Effector memory CD8-positive, alpha-beta T cell (primary cell): ENCODE measurements at regions not wholly inside any gene's neighbourhood (a gene's known extent, or its start where the extent isn't known, plus 50 kb on each side); places are given as distances from the start of the nearest gene placed in this dataset.

Experiments used
- ATAC-seq: fragments of 150-1000 bp; cut with Tn5 transposase; replicated peaks from 2 replicates; pipeline ENCODE4 v1.10.0; 2021; ENCODE audit warnings: mild to moderate bottlenecking, moderate library complexity
- DNase-seq, 3 experiments: peaks; one replicate each; pipeline ENCODE4 v3.0.0; 2021
- H3K27ac Mint-ChIP-seq, 2 donors: one replicate each; pipeline ENCODE4 v1.8.0; 2022; ENCODE audit warnings: mild to moderate bottlenecking in 2 of 2, mixed read lengths in 2 of 2, moderate library complexity in 2 of 2
- H3K27me3 Mint-ChIP-seq, 2 donors: one replicate each; pipeline ENCODE4 v1.8.0; 2022; ENCODE audit warnings: mixed read lengths in 2 of 2
- H3K36me3 Mint-ChIP-seq: one replicate; pipeline ENCODE4 v1.8.0; 2022; ENCODE audit warnings: mild to moderate bottlenecking, moderate library complexity, mixed read lengths; ENCODE audit not compliant: insufficient read depth
- H3K4me1 Mint-ChIP-seq, 2 donors: one replicate each; pipeline ENCODE4 v1.8.0; 2022; ENCODE audit warnings: low read depth in 2 of 2, mixed read lengths in 2 of 2
- H3K4me3 Mint-ChIP-seq, 2 donors: one replicate each; pipeline ENCODE4 v1.8.0; 2022; ENCODE audit warnings: mild to moderate bottlenecking in 2 of 2, mixed read lengths in 2 of 2, moderate library complexity in 2 of 2
- H3K9me3 Mint-ChIP-seq, 2 donors: one replicate each; pipeline ENCODE4 v1.8.0; 2022; ENCODE audit warnings: mixed read lengths in 2 of 2

- DNase-seq (no peak), ATAC-seq (no peak)
- Mint-ChIP-seq H3K36me3 (no peaks in the 10 kb centered on the region), H3K9me3 (no peaks in the 10 kb centered on the region), H3K27ac (no peak overlapping the region), H3K4me3 (no peak overlapping the region), H3K4me1 (no peaks in the 10 kb centered on the region), H3K27me3 (no peaks in the 10 kb centered on the region)
Observed at GRCh38 chr13:72160977-72161376, 294.0 kb upstream of the DACH1 start.

- Mint-ChIP-seq H3K9me3 (peaks cover 0 to 2% of the 10 kb centered on the region in 2 donors), H3K27ac (no peak overlapping the region), H3K36me3 (no peaks in the 10 kb centered on the region), H3K4me1 (no peaks in the 10 kb centered on the region), H3K4me3 (no peak overlapping the region), H3K27me3 (no peaks in the 10 kb centered on the region)
- ATAC-seq (no peak), DNase-seq (no peak)
Observed at GRCh38 chr13:72156760-72157159, 289.8 kb upstream of the DACH1 start.

GRCh38 chr13:72153272-72153671 lies 286.3 kb upstream of the DACH1 start:
- no peak overlapping the region for H3K4me3 Mint-ChIP-seq
- no peak overlapping the region for H3K27ac Mint-ChIP-seq
- peaks cover 0 to 4% of the 10 kb centered on the region in 2 donors for H3K9me3 Mint-ChIP-seq
- DNase-seq, result no peak
- H3K27me3 Mint-ChIP-seq, result no peaks in the 10 kb centered on the region
- no peaks in the 10 kb centered on the region for H3K4me1 Mint-ChIP-seq
- H3K36me3 Mint-ChIP-seq, result no peaks in the 10 kb centered on the region
- ATAC-seq, result no peak

DNA sequence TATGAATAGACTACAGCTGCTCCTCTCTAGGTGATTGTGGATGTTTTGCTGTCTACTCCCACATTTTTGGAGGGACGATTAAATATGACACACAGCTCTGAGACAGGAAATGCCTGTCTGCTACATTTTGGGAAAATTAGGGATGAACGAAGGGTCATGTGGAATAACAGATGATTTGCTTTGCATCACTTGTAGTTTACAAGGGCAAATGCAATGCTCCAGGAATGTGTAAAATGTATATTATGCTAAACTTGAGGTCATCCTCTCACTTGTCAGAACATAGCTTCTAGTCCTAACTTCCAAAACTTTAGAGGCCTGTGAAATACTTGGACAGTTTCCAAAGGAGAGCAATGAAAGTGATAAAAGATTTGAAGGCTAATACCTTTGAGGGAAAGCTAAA lies 284.2 kb upstream of the DACH1 start:
- ATAC-seq (no peak), DNase-seq (no peak)
- H3K27ac Mint-ChIP-seq, result no peak overlapping the region
- no peaks in the 10 kb centered on the region for H3K4me1 Mint-ChIP-seq
- H3K9me3 Mint-ChIP-seq, result peaks cover 0 to 4% of the 10 kb centered on the region in 2 donors
- H3K27me3 Mint-ChIP-seq, result no peaks in the 10 kb centered on the region
- H3K36me3 Mint-ChIP-seq, result no peaks in the 10 kb centered on the region
- H3K4me3 Mint-ChIP-seq, result no peak overlapping the region

DNA sequence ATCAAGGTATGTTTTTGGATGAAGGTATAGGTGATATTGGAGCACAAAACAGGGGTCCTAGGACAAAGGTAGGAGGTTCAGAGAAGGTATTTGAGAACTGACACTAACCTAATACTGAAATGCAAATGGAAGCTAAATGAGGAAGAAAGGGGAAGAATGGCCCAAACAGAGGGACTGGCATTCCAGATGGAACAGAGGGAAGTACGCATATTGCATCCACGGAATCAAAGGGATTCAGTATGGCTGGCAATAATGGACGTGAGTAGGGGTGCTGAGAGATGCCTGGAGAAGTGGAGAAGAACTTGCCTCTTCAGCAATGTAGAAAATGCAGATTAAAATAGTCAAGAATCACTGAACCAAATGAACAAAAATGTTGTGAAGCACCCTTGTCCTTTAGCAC lies 283.5 kb upstream of the DACH1 start:
- peaks cover under 1 to 3% of the 10 kb centered on the region in 2 donors for H3K9me3 Mint-ChIP-seq
- no peak overlapping the region for H3K27ac Mint-ChIP-seq
- no peaks in the 10 kb centered on the region for H3K4me1 Mint-ChIP-seq
- H3K4me3 Mint-ChIP-seq, result no peak overlapping the region
- no peaks in the 10 kb centered on the region for H3K27me3 Mint-ChIP-seq
- no peak for ATAC-seq
- no peak for DNase-seq
- H3K36me3 Mint-ChIP-seq, result no peaks in the 10 kb centered on the region

DNA sequence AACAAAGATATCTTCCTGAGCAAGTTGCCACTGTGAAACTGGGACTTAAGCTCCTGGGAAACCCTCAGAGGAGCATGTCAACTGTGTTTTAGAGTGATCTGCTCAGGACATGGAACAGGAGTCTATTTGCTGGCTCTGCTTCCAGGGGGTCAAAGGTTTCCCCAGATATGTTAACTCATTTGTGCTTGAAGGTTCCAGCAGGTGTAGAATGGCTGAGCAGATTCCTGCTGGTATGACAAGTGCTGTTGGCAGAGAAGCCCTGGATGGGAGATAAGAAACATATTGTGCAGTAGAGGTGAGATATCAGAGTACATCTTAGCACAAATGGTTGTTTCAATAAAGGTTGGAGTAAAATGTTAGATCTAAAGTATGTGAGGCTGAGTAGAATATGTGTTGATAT lies 282.7 kb upstream of the DACH1 start:
- no peaks in the 10 kb centered on the region for H3K4me1 Mint-ChIP-seq
- H3K27me3 Mint-ChIP-seq, result no peaks in the 10 kb centered on the region
- H3K27ac Mint-ChIP-seq, result no peak overlapping the region
- DNase-seq, result no peak
- H3K4me3 Mint-ChIP-seq, result no peak overlapping the region
- H3K36me3 Mint-ChIP-seq, result no peaks in the 10 kb centered on the region
- ATAC-seq, result no peak
- peaks cover 5 to 9% of the 10 kb centered on the region in 2 donors for H3K9me3 Mint-ChIP-seq

DNA sequence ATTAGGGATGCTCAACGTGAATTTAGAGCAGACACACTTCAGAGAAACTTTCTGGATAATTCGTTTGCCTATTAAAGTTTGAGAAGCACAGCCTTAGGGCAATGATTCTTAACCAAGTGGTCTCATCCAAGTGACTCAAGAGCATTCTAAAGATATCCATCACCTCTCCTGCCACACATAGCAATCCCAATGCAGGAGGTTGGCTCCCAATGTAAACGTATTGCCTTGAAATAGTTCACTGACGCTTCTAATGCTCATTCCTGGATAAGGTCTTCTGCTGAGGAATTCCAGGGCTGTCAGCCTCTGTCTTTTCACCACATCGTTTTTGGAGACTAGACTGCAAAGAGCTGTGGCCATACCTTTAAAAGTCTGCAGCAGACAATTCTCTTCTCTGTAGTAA lies 279.8 kb upstream of the DACH1 start:
- H3K9me3 Mint-ChIP-seq, result peaks cover 8 to 16% of the 10 kb centered on the region in 2 donors
- no peak overlapping the region for H3K4me3 Mint-ChIP-seq
- no peaks in the 10 kb centered on the region for H3K4me1 Mint-ChIP-seq
- H3K27me3 Mint-ChIP-seq, result no peaks in the 10 kb centered on the region
- ATAC-seq (no peak), DNase-seq (no peak)
- H3K27ac Mint-ChIP-seq, result no peak overlapping the region
- no peaks in the 10 kb centered on the region for H3K36me3 Mint-ChIP-seq

GRCh38 chr13:72145383-72145782 lies 278.4 kb upstream of the DACH1 start:
- Mint-ChIP-seq H3K4me3 (no peak overlapping the region), H3K9me3 (peaks cover 8 to 16% of the 10 kb centered on the region in 2 donors), H3K4me1 (no peaks in the 10 kb centered on the region), H3K27ac (no peak overlapping the region), H3K36me3 (no peaks in the 10 kb centered on the region), H3K27me3 (no peaks in the 10 kb centered on the region)
- DNase-seq (no peak), ATAC-seq (no peak)

DNA sequence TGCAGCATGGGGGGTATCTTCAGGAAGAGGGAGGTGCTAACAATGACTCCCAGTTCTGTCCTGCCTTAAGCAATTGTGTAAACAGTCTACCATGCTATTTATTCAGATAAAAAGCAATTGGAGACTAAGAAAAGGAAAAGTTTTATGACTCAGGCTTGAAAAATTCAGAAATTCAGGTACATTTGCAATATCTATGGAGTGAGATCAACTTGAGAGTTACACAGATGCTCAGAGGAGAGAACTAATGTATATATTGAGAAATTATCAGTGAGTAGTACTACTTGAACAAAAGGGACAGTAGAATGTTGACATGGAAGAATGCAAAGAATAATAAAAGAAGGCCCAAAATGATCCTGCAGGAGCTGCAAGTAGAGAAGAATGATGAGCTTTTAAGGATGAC lies 277.6 kb upstream of the DACH1 start:
- Mint-ChIP-seq H3K9me3 (peaks cover 12 to 16% of the 10 kb centered on the region in 2 donors), H3K27me3 (no peaks in the 10 kb centered on the region), H3K27ac (no peak overlapping the region), H3K4me3 (no peak overlapping the region), H3K36me3 (no peaks in the 10 kb centered on the region), H3K4me1 (no peaks in the 10 kb centered on the region)
- DNase-seq (no peak), ATAC-seq (no peak)

DNA sequence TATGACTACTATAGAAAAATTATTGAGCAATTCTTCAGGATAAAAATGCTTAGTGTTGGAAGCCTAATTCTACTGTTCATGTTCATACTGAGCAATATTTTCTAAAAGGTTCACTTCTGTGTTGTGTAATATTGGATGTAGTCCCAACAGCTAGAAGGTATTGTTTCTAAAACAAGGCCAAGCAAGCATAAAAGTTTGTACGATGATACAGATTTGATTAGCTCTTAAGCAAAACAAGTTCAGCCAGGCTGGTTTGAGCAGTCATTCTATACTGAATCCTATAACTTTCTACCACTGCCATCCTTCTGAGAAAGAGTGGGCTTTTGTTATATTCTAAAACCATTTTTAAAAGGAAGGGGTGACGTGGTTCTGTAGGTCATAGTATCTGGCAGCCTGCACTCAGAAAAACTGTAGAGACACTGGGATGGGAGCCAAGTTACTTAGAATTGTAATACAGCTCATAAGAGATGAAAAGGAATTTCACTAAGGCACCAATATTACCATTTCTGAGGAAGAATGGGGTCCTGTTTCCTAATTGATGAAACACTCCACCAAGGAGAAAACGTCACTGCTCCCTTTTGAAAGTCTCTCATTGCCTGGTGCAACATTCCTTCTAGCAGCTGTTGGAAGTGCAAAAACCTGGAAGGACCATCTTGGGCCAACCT lies 275.0 kb upstream of the DACH1 start:
- Mint-ChIP-seq H3K4me3 (no peak overlapping the region), H3K9me3 (peaks cover 9 to 26% of the 10 kb centered on the region in 2 donors), H3K4me1 (no peaks in the 10 kb centered on the region), H3K27me3 (no peaks in the 10 kb centered on the region), H3K36me3 (peaks cover 2% of the 10 kb centered on the region), H3K27ac (no peak overlapping the region)
- DNase-seq, result no peak
- ATAC-seq, result no peak

- peaks cover 7 to 12% of the 10 kb centered on the region in 2 donors for H3K9me3 Mint-ChIP-seq
- no peaks in the 10 kb centered on the region for H3K27me3 Mint-ChIP-seq
- peaks cover 2% of the 10 kb centered on the region for H3K36me3 Mint-ChIP-seq
- H3K27ac Mint-ChIP-seq, result no peak overlapping the region
- DNase-seq (no peak), ATAC-seq (no peak)
- no peaks in the 10 kb centered on the region for H3K4me1 Mint-ChIP-seq
- no peak overlapping the region for H3K4me3 Mint-ChIP-seq
Observed at GRCh38 chr13:72139192-72139591, 272.2 kb upstream of the DACH1 start.

- H3K9me3 Mint-ChIP-seq, result peaks cover 0 to 7% of the 10 kb centered on the region in 2 donors
- H3K36me3 Mint-ChIP-seq, result no peaks in the 10 kb centered on the region
- no peak overlapping the region for H3K27ac Mint-ChIP-seq
- H3K4me3 Mint-ChIP-seq, result no peak overlapping the region
- ATAC-seq, result no peak
- DNase-seq, result no peak
- H3K27me3 Mint-ChIP-seq, result no peaks in the 10 kb centered on the region
- no peaks in the 10 kb centered on the region for H3K4me1 Mint-ChIP-seq
Observed at GRCh38 chr13:72132075-72132474, 265.1 kb upstream of the DACH1 start.

GRCh38 chr13:72129117-72129516 lies 262.1 kb upstream of the DACH1 start:
- Mint-ChIP-seq H3K27me3 (no peaks in the 10 kb centered on the region), H3K4me1 (no peaks in the 10 kb centered on the region), H3K36me3 (no peaks in the 10 kb centered on the region), H3K4me3 (no peak overlapping the region), H3K27ac (no peak overlapping the region), H3K9me3 (peaks cover 0 to 7% of the 10 kb centered on the region in 2 donors)
- DNase-seq (no peak), ATAC-seq (no peak)

- ATAC-seq (no peak), DNase-seq (no peak)
- Mint-ChIP-seq H3K4me1 (no peaks in the 10 kb centered on the region), H3K27ac (no peak overlapping the region), H3K9me3 (peaks cover 0 to 8% of the 10 kb centered on the region in 2 donors), H3K36me3 (no peaks in the 10 kb centered on the region), H3K27me3 (no peaks in the 10 kb centered on the region), H3K4me3 (no peak overlapping the region)
Observed at GRCh38 chr13:72127031-72127430, 260.0 kb upstream of the DACH1 start.

DNA sequence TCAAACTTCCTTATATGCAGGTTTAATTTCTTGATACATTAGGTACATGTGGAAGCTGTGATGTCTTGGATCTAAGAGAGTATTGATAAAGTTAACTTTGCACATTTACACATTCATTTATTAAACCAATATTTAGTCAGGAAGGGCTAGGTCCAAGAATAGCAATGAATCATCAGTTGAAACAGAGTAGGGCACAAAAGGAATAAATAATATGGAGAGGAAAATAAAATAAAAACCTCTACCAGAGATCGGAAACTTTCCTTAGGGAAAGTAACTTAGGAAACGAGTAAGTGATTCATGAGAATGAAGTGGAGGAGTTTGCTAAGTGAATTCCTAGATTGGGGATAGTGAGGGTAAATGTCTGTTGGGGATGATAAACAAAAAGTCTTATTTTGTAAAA lies 259.4 kb upstream of the DACH1 start:
- ATAC-seq (no peak), DNase-seq (no peak)
- H3K27me3 Mint-ChIP-seq, result no peaks in the 10 kb centered on the region
- H3K4me3 Mint-ChIP-seq, result no peak overlapping the region
- H3K4me1 Mint-ChIP-seq, result no peaks in the 10 kb centered on the region
- peaks cover 0 to 8% of the 10 kb centered on the region in 2 donors for H3K9me3 Mint-ChIP-seq
- H3K36me3 Mint-ChIP-seq, result no peaks in the 10 kb centered on the region
- H3K27ac Mint-ChIP-seq, result no peak overlapping the region
